ENCODE measurements at regions not wholly inside any gene's neighbourhood (a gene's known extent, or its start where the extent isn't known, plus 50 kb on each side); places are given as distances from the start of the nearest gene placed in this dataset.
"Not testable (repeated sequence)": the region's sequence is repeated elsewhere in the genome, so short reads cannot be mapped to it uniquely, and the experiment has no call there.

DNA sequence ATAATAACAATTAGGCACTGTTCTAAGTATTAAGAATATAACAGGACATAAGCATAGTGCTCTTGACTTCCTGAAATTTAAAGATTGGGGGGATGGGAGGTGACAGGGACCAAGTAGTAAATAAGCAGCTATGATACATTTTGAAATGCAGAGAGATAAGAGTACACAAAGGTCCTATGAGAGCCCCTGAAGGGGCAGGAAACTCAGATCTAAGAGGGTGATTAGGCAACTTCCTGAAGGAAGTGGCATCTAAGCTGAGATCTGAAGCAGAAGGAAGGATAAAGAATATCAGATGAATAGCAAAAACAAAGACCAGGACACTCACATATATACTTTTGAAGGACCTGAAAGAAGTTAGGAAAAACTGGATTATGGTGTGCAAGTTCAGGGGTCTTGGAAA is 415.2 kb upstream of the FRG2C start:
- no peak for DNase-seq

DNA sequence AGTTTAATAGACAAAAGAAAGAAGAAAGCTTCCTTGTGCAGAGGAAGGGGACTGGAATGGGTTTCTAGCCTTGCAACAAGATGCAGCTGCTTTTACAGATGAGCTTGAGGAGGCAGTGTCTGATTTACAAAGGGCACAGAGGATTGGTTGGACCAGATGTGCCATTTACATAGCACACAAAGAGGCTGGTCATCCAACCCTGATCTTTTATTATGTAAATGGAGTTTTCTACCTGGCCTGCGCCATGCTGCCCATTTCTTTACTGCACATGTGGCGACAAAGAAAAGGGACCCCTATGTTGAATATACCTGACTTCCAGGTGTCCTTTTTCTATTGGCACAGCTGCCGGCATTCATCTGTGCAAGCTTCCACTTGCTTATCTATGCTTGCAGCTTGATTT is 409.4 kb upstream of the FRG2C start:
- no peak for DNase-seq

DNA sequence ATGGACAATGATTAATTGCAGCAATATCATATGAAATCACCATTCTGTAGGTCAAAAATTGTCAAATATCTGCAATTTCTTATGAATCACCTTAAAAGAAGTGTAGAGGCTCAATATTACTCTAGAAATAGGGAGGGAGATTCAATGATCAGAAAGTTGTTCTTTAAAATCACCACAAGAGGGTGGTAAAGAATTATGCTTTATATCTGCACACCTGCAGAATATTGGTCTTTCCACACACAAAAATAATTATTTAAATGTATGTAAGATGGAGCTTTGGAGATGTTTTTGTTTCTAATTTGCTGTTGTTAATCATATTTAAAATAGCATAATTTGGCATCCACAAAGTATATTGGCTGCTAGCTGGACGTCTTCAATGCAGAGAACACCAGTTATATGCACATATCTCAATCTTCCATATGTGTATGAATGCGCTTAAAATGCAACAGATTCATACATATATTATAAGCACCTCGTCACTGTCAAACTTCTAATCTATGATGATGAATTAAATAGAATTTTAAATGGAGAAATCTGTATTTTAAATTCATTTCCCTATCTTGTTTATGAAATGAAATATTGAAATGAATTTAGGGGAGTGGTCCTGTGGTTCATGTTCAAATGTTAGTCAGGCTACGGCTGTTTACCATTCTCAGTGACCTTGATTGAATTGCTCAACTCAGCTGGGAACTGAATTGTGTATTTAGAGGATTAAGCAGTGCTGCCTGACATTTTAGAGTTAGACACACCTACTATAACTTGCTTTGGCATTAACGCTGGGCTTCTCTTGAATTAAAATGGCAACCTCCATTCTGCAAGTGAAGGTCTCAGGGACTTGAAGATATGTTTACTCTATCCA is 405.1 kb upstream of the FRG2C start:
- peak in 1 of 2 donors; percentile 21 for DNase-seq

DNA sequence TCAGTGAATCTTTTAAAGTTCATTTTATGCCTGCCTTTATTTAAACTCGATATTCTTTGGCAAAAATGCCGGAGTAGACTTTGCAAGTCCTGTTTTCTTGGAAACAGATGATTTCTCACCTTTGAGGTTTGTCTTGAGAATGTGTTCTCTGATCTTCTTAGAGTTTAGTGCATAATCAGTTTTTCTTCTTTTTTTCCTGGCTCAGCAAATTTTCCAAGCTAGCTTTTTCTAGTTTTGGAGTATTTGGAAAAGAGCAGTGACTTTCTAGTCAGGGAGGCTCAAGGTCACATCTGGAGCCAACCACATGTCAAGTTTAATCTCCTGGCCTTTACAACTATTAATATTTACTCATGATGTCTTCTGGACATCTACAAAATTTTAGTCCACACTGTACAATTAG is 403.2 kb upstream of the FRG2C start:
- not testable (repeated sequence) for DNase-seq

DNA sequence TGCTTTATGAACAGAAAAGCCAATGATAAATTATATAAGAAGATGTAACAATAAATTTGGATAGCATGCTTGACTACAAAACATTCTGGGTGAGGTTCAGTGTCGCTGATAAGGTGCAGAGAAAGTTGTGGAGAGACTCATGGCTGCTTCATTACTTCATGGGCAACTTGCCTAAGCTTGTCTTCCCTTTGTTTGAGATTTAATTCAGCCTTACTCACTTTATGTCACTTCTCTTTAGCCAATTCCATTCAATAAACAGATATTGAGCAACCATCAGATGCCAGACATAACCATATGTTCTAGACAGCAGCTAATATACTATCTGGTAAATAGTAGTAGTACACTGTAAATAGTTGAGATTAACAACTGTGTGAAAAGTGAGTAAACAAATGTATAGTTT is 401.5 kb upstream of the FRG2C start:
- DNase-seq: no peak

DNA sequence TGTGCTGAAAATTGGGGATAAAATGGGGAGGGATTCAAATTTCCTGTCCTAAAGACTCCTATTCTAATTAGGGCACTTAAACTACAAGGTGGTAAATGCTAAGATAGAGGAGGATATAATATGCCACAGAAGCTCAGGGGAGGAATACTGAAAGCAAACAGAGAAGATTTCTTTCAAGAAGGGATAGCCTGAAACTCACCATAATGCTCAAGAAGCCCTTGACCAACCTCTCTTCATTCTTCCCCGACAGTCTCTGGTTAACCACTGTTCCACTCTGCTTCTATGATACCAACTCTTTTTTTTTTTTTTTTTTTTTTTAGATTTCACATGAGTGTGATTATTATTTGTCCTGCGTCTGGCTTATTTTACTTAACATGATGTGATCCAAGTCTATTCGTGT is 398.2 kb upstream of the FRG2C start:
- DNase-seq: no peak

DNA sequence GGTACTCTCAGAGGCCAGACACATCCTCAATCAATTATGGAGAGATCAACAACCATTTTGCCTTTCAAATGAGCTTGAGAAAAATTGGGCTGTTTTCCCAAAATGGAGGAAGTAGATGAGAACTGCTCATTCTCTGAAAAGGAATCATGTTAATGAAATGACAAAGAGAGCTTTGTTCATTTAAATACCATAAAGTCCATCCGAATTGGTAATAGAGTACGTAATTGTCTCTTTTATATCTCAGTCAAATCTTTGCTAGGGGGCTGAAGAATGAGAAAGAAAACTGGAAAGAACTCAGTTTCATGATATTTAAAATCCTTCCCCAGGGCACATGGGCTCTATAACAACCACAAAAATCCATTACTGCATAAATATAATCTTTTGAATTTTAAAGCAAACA is 395.6 kb upstream of the FRG2C start:
- not testable (repeated sequence) for DNase-seq

DNA sequence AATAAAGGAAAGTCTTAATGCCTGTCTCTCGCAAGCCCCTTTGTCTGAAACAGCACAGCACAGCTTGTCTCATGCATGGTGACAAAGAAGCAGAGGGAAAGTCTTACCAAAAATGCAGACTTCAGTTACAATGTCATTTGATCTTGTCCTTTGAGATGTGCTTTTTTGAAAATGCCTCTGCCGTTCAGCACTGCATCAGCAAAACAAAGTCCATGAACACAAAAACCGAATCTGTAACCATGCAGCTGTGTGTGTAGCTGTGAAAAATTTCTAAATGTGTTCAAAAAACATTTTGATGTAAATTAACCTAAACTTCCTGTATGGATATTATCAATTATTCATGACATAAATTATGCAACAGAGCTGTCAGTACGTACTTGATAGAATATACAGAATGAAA is 391.9 kb upstream of the FRG2C start:
- DNase-seq: not testable (repeated sequence)

DNA sequence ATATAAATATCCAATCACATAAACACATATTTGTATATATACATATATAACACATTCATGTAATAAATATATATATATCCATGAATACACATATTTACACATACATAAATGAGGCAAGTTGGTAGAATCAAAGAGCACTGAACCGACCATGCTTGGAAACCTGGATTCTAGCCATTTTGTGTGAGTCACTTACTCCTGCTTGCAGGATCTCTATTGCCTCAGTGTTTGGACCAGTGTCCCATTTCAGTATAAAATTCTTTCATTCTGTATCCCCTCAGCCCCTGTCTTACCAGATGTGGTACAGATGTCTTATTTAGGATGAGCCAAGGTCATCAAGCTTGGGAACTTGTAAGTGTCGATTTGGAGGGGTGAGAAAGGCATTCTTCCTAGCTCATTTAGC is 391.4 kb upstream of the FRG2C start:
- no peak for DNase-seq

DNA sequence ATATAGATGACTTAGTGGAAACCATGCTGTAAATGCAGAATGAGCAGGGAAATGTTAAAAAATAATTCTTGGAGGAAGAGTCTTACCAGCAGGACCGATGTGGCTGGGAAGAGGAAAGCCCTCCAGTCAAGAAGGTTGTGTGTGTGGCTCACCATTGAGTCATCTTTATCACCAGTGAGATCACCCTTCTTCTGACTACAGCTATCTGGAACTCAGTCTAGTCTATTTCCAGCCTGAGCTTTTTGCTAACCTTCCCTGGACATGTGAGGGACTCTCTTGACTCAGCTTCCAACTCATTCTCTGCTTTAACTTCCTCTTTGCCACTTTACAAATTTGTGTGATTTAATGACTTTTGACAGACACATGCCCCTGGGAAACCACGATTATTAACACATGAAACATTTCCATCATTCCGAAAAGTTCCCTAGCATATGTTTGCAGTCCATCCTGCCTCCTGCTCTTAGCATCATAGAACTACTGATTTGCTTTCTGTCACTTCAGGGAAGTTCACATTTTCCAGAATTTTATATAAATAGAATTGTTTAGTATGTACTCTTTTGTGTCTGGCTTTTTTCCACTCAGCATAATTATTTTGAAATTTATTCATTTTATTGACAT is 378.5 kb upstream of the FRG2C start:
- DNase-seq: peak; percentile 13 to 75

DNA sequence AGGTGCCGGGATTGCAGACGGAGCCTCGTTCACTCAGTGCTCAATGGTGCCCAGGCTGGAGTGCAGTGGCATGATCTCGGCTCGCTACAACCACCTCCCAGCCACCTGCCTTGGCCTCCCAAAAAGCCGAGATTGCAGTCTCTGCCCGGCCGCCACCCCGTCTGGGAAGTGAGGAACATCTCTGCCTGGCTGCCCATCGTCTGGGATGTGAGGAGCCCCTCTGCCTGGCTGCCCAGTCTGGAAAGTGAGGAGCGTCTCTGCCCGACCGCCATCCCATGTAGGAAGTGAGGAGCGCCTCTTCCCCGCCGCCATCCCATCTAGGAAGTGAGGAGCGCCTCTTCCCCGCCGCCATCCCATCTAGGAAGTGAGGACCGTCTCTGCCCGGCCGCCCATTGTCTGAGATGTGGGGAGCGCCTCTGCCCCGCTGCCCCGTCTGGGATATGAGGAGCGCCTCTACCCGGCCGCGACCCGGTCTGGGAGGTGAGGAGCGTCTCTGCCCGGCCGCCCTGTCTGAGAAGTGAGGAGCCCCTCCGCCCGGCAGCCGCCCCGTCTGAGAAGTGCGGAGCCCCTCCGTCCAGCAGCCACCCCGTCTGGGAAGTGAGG is 375.1 kb upstream of the FRG2C start:
- not testable (repeated sequence) for DNase-seq

DNA sequence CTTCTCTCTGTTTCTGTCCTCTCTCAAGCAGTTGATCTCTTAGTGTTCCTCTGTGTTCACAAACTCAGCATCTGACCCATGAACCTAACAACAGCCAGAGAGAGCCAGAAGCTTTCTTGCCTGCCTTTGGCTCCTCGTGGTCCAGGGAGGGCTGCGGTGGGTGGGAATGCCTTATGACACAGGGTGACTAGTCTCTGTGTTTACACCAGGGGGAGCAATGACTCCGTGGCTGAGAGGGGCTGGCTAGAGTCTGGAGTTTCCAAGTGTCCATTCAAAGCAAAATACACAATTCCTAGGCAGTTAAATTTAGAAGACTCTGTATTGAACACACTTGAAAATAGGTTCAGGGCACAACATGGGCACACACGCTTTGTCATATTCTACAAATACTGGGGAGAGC is 370.0 kb upstream of the FRG2C start:
- peak; percentile 29 to 36 for DNase-seq

DNA sequence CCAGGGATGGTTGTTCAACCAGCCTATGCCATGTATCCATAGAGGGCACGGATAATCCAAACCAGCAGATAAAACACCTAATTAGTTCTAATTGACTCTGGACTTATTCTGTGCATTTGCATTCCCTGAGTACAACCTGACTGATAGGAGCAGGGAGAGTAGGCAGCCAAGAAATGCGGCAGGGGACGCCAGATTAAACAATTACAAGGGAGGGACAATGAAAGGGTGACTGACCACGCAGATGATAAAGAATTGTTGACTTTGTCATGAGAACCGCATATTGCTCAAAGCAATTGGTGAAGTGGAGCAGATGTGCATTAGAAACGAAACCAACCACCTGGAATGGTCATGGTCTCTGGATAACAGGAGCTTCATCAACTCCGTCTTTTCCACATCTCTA is 369.1 kb upstream of the FRG2C start:
- DNase-seq: no peak

DNA sequence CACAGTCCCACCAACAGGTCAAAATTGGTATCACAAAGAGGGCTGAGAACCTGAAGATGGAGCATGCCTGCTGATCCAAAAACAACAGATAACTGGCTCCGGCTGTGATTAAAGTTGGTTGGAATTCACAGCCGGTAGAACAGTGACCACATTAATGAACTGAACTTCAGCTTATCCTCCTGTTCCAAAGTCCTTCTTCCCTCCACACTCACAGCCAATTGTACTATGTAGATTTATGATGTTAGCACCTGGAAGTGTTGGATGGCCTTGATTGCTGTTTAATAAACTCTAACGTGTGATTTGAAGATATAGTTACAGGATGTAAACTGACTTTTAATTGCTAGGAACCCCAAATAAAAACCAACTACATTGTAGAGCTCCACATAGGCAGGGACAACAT is 367.3 kb upstream of the FRG2C start:
- DNase-seq: no peak

DNA sequence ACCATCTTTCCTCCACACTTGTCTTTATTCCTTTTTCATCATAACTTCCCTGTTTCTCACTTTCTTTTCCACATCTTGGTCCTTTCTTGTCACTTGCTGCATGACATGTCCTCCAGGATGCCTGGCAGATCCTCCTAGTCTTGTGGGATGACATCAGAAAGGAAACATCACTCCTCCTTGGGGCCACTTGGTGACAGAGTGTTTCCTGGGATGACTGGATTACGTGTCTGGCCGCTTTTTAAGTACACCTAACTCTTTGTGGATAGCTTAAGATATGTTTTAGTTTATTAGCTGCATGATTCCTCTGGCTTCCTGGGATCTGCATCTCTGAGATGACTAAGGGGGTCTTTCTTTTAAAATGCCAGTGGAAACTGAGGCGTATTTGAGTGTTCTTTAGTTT is 363.5 kb upstream of the FRG2C start:
- no peak for DNase-seq

DNA sequence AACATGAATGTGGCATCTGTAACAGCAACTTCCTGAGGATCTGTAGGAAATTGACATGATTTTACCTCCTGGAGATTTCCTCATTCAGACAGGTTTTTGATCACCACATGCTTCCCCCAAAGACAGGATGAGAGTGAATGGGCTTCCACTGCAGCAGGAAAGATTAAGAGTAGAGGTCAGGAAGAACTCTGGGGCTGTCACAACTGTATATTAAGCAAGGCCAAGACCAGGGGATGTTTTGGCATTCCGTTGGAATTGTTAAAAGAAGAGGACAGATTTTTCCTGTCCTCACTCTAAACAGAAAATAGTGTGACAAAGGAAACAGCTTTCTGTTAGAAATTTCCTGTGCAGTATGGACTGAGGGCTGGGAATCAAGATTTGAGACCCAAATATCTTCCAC is 363.1 kb upstream of the FRG2C start:
- DNase-seq: not testable (repeated sequence)

DNA sequence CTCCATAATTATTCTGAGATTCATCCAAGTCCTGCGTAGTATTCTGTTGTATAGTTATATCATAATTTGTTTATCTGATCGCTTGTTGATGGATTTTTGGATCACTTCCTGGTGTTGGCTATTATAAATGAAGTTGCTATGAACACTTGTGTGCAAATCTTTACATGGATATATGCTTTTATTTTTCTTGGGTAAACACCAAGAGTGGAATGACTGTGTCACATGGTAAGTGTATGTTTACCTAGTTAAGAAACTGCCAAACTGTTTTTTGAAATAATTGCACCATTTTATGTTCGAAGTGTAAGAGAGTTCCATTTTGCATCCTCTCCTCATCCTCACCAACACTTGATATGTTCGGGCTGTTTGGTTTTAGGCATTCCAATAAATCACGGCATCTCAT is 360.4 kb upstream of the FRG2C start:
- no peak for DNase-seq

DNA sequence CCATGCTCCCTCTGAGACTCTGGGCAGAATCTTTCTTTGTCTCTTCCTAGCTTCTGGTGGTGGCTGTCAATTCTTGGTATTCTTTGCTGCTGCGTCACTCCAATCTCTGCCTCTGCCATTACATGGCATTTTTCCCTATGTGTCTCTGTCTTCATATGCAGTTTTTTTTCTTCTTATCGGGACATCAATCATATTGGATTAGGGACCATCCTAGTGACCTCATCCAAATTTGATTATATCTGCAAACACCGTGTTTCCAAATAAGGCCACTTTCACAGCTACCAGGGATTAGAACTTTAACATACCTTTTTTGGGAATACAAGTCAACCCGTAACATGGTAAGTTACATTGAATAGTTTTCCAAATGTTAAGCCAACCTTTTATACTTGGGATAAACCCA is 358.2 kb upstream of the FRG2C start:
- DNase-seq: no peak

DNA sequence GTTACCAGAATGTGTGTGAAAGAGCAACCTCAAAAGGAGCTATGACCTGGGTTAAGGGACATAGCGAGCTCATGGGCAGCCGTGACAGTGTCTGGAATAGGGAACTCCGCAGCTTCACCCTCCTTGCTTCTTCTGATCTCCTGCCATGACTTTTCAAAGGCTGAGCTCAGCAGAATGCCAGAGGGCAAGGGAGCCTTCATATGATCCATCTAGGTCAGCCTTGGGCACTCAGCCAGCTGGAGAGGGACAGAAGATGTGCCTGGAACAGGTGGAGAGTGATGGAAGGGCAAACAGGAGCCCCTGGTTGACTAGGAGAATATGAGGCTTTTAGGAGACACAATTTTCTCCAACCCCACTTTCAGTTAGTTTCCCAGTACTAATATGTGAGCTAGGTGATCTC is 352.8 kb upstream of the FRG2C start:
- DNase-seq: not testable (repeated sequence)

DNA sequence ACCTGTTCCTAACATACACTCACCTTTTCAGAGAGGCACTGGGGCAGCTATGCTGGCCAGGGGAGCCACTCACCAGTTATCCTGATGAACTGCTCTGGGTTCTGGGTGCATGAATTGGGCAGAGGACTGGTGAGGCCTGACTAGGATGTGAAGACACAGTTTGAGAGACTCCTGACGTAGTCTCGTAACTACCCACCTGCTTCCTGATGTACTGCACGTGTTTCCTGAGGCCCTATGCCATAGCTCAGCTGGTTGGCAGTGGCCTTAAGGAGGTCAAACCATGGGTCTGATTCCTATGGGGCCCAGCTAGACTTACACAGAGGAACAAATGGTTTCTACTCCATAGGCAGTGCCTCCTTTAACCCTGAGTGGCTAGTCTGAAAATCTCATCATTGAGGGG is 351.7 kb upstream of the FRG2C start:
- not testable (repeated sequence) for DNase-seq

DNA sequence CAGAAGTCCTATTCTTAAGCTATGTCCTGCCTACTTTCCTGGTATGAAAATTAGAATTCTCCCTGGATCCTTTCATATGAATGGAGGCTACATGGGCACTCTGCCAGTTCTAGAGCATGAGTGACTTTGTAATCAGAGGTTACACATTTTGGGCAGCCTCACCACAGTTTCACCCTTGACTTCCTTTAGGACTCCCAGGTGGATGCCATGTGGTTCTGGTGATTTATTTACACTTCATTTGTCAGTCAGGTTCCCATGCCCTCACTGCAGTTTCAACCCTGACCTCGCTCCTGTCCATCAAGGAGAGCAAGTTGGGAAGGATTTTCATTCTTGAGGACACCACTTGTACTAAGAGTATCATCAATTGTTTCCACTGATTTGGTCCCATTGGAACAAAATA is 344.4 kb upstream of the FRG2C start:
- DNase-seq: not testable (repeated sequence)

DNA sequence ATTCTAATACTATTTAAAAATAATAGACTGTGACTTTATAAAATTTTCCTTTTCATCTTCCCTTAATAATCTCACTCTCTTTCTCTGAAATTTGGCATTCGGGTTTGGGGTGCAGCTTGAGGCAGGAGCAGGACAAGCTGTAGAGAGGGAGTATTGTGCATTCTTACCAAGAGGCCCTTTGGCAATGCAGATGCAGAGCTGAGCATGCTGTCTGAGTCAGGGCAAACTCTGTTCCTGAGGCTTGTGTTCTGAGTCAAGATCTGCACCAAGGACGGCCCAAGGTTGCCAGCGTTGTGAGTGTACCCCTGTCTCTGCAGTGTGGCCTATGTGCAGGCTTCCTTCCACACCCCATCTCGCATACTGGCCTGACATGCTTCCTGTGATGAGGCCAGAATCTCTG is 343.8 kb upstream of the FRG2C start:
- no peak for DNase-seq

DNA sequence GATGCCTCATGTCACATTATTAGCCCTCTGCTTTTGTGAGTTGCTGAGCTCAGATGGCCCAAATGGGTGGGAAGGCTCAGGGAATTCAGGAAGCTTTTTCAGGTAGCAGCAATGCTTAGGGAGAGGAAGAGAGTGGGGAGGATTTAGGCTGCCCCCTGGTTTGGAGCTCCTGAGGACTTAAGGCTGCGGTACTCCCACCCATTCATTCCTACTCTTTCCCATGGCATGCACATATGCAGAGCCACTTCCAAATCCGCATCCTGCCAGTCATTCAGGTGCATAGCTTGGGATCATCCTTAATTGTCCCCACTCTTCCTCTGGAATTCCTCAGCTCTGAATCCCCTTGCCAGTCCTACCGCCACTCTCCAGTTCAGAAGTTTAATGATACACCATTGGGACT is 343.1 kb upstream of the FRG2C start:
- DNase-seq: no peak

DNA sequence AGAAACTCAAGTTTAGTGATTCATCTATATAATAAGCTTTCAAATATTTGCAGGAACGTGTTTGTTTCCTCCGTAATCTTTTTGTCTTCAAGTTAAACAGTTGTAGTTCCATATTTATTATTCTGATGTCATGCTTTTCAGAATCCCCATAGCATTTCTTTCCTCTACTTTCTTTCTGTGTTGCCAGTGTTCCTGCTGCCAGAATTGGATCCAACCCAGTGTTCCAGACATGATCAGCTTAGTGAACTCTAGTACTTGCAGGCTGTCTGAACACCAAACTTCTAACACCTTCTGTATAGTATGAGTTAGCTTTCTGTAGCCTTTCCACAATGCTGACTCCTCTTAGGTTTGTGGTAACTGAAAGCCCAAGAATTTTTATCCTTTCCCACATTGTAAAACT is 340.2 kb upstream of the FRG2C start:
- DNase-seq: not testable (repeated sequence)

Data from inflammatory macrophage treated with lipopolysaccharide for 1 hour (primary cell).